H9 (cell line): ENCODE measurements at regions not wholly inside any gene's neighbourhood (a gene's known extent, or its start where the extent isn't known, plus 50 kb on each side); places are given as distances from the start of the nearest gene placed in this dataset.

ENCODE experiments used
- DNase-seq: peaks from one replicate; pipeline ENCODE4 v3.0.0-alpha.2; 2017
- H2AFZ ChIP-seq: one replicate; pipeline ENCODE4 v1.6.1; 2013; ENCODE audit warnings: mild to moderate bottlenecking, low read length, control low read depth, moderate library complexity
- H2AK5ac ChIP-seq: 2 replicates; pipeline ENCODE4 v1.6.1; 2013; ENCODE audit warnings: low read length, control low read depth, mixed read lengths; ENCODE audit not compliant: insufficient read length
- H2BK120ac ChIP-seq: one replicate; pipeline ENCODE4 v1.6.1; 2013; ENCODE audit warnings: low read depth, mild to moderate bottlenecking, low read length, control low read depth, inconsistent platforms; ENCODE audit not compliant: poor library complexity, severe bottlenecking
- H2BK12ac ChIP-seq: 2 replicates; pipeline ENCODE4 v1.6.1; 2013; ENCODE audit warnings: low read length, control low read depth, mixed read lengths, low read depth; ENCODE audit not compliant: insufficient read length
- H2BK15ac ChIP-seq: 2 replicates; pipeline ENCODE4 v1.6.1; 2013; ENCODE audit warnings: low read depth, low read length, control low read depth
- H2BK20ac ChIP-seq: one replicate; pipeline ENCODE4 v1.6.1; 2013; ENCODE audit warnings: low read depth, mild to moderate bottlenecking, low read length, control low read depth, inconsistent platforms; ENCODE audit not compliant: poor library complexity, severe bottlenecking
- H2BK5ac ChIP-seq: 2 replicates; pipeline ENCODE4 v1.6.1; 2013; ENCODE audit warnings: low read length, control low read depth, mixed read lengths; ENCODE audit not compliant: insufficient read length
- H3K14ac ChIP-seq: 2 replicates; pipeline ENCODE4 v1.6.1; 2013; ENCODE audit warnings: low read length, control low read depth; ENCODE audit not compliant: insufficient read depth
- H3K18ac ChIP-seq: 2 replicates; pipeline ENCODE4 v1.6.1; 2013; ENCODE audit warnings: low read depth, mild to moderate bottlenecking, mixed read lengths, low read length, control low read depth; ENCODE audit not compliant: insufficient read length
- H3K23ac ChIP-seq: 2 replicates; pipeline ENCODE4 v1.6.1; 2013; ENCODE audit warnings: low read length, control low read depth, mixed read lengths, low read depth; ENCODE audit not compliant: insufficient read length
- H3K23me2 ChIP-seq: 2 replicates; pipeline ENCODE4 v1.6.1; 2013; ENCODE audit warnings: low read depth, mild to moderate bottlenecking, mixed read lengths, low read length, control low read depth; ENCODE audit not compliant: insufficient read length, poor library complexity, severe bottlenecking
- H3K27ac ChIP-seq: 2 replicates; pipeline ENCODE4 v1.5.1; 2013; ENCODE audit warnings: low read length, control low read depth, mixed read lengths, low read depth; ENCODE audit not compliant: insufficient read length
- H3K27me3 ChIP-seq: 2 replicates; pipeline ENCODE4 v1.6.1; 2013; ENCODE audit warnings: low read length, control low read depth, inconsistent platforms; ENCODE audit not compliant: insufficient read depth
- H3K4ac ChIP-seq: 2 replicates; pipeline ENCODE4 v1.6.1; 2013; ENCODE audit warnings: low read depth, mild to moderate bottlenecking, control low read depth, inconsistent platforms, low read length, moderate library complexity
- H3K4me1 ChIP-seq: 2 replicates; pipeline ENCODE4 v1.6.1; 2013; ENCODE audit warnings: low read length, control low read depth, inconsistent platforms; ENCODE audit not compliant: insufficient read depth
- H3K4me2 ChIP-seq: 2 replicates; pipeline ENCODE4 v1.6.1; 2013; ENCODE audit warnings: low read length, control low read depth, mixed read lengths; ENCODE audit not compliant: insufficient read length, insufficient read depth
- H3K56ac ChIP-seq: 2 replicates; pipeline ENCODE4 v1.6.1; 2013; ENCODE audit warnings: low read depth, mild to moderate bottlenecking, mixed read lengths, low read length, control low read depth; ENCODE audit not compliant: insufficient read length
- H3K79me1 ChIP-seq: 2 replicates; pipeline ENCODE4 v1.6.1; 2013; ENCODE audit warnings: low read depth, mild to moderate bottlenecking, moderate library complexity, low read length, control low read depth, inconsistent platforms; ENCODE audit not compliant: insufficient read depth, poor library complexity, severe bottlenecking
- H3K79me2 ChIP-seq: 2 replicates; pipeline ENCODE4 v1.6.1; 2013; ENCODE audit warnings: low read length, control low read depth, inconsistent platforms; ENCODE audit not compliant: insufficient read depth
- H3K9ac ChIP-seq: 2 replicates; pipeline ENCODE4 v1.6.1; 2013; ENCODE audit warnings: low read length, control low read depth, mixed read lengths; ENCODE audit not compliant: insufficient read length; ENCODE audit errors: extremely low read depth
- H3K9me3 ChIP-seq: one replicate; pipeline ENCODE4 v1.6.1; 2013; ENCODE audit warnings: low read depth, low read length, inconsistent platforms; ENCODE audit not compliant: control insufficient read depth
- H3T11ph ChIP-seq: one replicate; pipeline ENCODE4 v1.6.1; 2013; ENCODE audit warnings: mild to moderate bottlenecking, low read length, control low read depth, inconsistent platforms
- H4K20me1 ChIP-seq: one replicate; pipeline ENCODE4 v1.6.1; 2013; ENCODE audit not compliant: control insufficient read depth, insufficient read length, insufficient read depth
- H4K5ac ChIP-seq: 2 replicates; pipeline ENCODE4 v1.6.1; 2013; ENCODE audit warnings: low read depth, mild to moderate bottlenecking, mixed read lengths, low read length, control low read depth; ENCODE audit not compliant: insufficient read length
- H4K8ac ChIP-seq: replicated peaks from 2 replicates; pipeline ENCODE4 v1.6.1; 2013; ENCODE audit warnings: low read length, control low read depth, mixed read lengths, low read depth; ENCODE audit not compliant: insufficient read length
- H4K91ac ChIP-seq: 2 replicates; pipeline ENCODE4 v1.6.1; 2013; ENCODE audit warnings: low read depth, mild to moderate bottlenecking, moderate library complexity, mixed read lengths, low read length, control low read depth; ENCODE audit not compliant: insufficient read length
- H3K27ac Mint-ChIP-seq, 3 experiments: 2 replicates in 2 of 3; 3 replicates in 1 of 3; pipeline ENCODE4 v1.8.0; 2020 to 2021; ENCODE audit warnings: mixed read lengths in 3 of 3, mild to moderate bottlenecking in 1 of 3, moderate library complexity in 1 of 3
- H3K27me3 Mint-ChIP-seq: 2 replicates; pipeline ENCODE4 v1.8.0; 2021; ENCODE audit warnings: low read depth, mild to moderate bottlenecking, moderate library complexity, mixed read lengths
- H3K36me3 Mint-ChIP-seq, 3 experiments: 2 replicates in 2 of 3; 3 replicates in 1 of 3; pipeline ENCODE4 v1.8.0; 2020 to 2021; ENCODE audit warnings: low read depth in 3 of 3, mixed read lengths in 3 of 3; ENCODE audit not compliant: insufficient read depth in 1 of 3
- H3K4me1 Mint-ChIP-seq, 2 experiments: 2 replicates each; pipeline ENCODE4 v1.8.0; 2020; ENCODE audit warnings: mixed read lengths in 2 of 2
- H3K4me3 Mint-ChIP-seq, 2 experiments: 2 replicates in 1 of 2; 3 replicates in 1 of 2; pipeline ENCODE4 v1.8.0; 2020 to 2021; ENCODE audit warnings: mild to moderate bottlenecking in 2 of 2, mixed read lengths in 2 of 2, moderate library complexity in 1 of 2
- H3K9me3 Mint-ChIP-seq, 2 experiments: 2 replicates in 1 of 2; 3 replicates in 1 of 2; pipeline ENCODE4 v1.8.0; 2020; ENCODE audit warnings: mild to moderate bottlenecking in 2 of 2, mixed read lengths in 2 of 2, moderate library complexity in 1 of 2
- TF ChIP-seq, protein P1 (sequence below): fragments of 200-600 bp; sonication (generic); conservative IDR thresholded peaks from 3 replicates; pipeline ENCODE4 v1.8.0; 2021; ENCODE audit warnings: antibody characterized with exemption, mild to moderate bottlenecking

DNA sequence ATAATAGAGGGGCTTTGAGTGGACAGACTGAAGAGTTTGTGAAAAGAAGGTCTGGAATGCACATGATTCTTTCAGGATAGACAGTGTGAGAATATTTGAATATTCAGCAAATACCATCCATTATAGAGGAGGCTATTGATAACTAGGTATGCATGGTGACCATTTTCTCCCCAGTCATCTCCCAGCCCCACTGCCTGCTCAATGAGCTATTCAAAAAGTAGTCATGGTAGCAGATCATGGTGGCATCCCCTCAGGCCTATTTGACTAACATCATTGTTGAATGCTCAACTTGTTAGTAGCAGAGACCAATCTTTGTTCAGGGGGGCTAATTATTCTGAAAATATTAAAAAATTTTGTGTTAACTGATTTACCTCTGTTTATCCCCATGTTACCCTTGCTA is 311.6 kb downstream of the S1PR1 start:
- Histone ChIP-seq H3K9ac (no peak overlapping the region), H3K9me3 (no peaks in the 10 kb centered on the region), H3K4me1 (no peaks in the 10 kb centered on the region), H2BK15ac (no peak overlapping the region), H3K56ac (no peak overlapping the region), H2BK120ac (no peak overlapping the region), H3K27me3 (no peaks in the 10 kb centered on the region), H3K27ac (no peak overlapping the region), H4K91ac (no peak overlapping the region), H3K79me1 (no peaks in the 10 kb centered on the region), H3K18ac (no peak overlapping the region), H4K5ac (no peak overlapping the region), H3K23me2 (no peaks in the 10 kb centered on the region), H2BK12ac (no peak overlapping the region), H2BK20ac (no peak overlapping the region), H3K4me2 (no peak overlapping the region), H3K79me2 (no peaks in the 10 kb centered on the region), H3K23ac (no peak overlapping the region), H2BK5ac (no peak overlapping the region), H3K4ac (no peak overlapping the region), H3K14ac (no peak overlapping the region), H2AK5ac (no peak overlapping the region), H2AFZ (no peak overlapping the region), H4K8ac (no peak overlapping the region), H4K20me1 (no peaks in the 10 kb centered on the region), H3T11ph (no peak overlapping the region)
- Mint-ChIP-seq H3K36me3 (no peaks in the 10 kb centered on the region), H3K4me3 (no peak overlapping the region), H3K9me3 (no peaks in the 10 kb centered on the region), H3K27ac (no peak overlapping the region), H3K4me1 (0 out of 4 replicates have a peak, but pooled peaks cover 0 to 3% of the 10 kb centered on the region in 2 experiments), H3K27me3 (no peaks in the 10 kb centered on the region)
- TF ChIP-seq, protein P1, sequence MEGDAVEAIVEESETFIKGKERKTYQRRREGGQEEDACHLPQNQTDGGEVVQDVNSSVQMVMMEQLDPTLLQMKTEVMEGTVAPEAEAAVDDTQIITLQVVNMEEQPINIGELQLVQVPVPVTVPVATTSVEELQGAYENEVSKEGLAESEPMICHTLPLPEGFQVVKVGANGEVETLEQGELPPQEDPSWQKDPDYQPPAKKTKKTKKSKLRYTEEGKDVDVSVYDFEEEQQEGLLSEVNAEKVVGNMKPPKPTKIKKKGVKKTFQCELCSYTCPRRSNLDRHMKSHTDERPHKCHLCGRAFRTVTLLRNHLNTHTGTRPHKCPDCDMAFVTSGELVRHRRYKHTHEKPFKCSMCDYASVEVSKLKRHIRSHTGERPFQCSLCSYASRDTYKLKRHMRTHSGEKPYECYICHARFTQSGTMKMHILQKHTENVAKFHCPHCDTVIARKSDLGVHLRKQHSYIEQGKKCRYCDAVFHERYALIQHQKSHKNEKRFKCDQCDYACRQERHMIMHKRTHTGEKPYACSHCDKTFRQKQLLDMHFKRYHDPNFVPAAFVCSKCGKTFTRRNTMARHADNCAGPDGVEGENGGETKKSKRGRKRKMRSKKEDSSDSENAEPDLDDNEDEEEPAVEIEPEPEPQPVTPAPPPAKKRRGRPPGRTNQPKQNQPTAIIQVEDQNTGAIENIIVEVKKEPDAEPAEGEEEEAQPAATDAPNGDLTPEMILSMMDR = no peak
- DNase-seq = no peak
